Thyroid gland (tissue), 4 donors: ENCODE measurements at regions not wholly inside any gene's neighbourhood (a gene's known extent, or its start where the extent isn't known, plus 50 kb on each side); places are given as distances from the start of the nearest gene placed in this dataset.

Experiments used
- DNase-seq, 2 donors: peaks; one replicate each; pipeline ENCODE4 v3.0.0-alpha.2; 2019
- H3K27ac ChIP-seq, 3 donors: fragments of 200-600 bp; sonication (generic); 1 replicate in 2 of 3; 2 replicates in 1 of 3; pipeline ENCODE4 v1.5.1; 2016 to 2019; ENCODE audit warnings: mild to moderate bottlenecking in 1 of 3, moderate library complexity in 1 of 3
- H3K27me3 ChIP-seq: fragments of 200-600 bp; sonication (generic); one replicate; pipeline ENCODE4 v1.5.1; 2019
- H3K36me3 ChIP-seq, 2 donors: fragments of 200-600 bp; sonication (generic); one replicate each; pipeline ENCODE4 v1.5.1; 2016 to 2019
- H3K4me1 ChIP-seq, 2 donors: fragments of 200-600 bp; sonication (generic); one replicate each; pipeline ENCODE4 v1.5.1; 2017 to 2019
- H3K4me3 ChIP-seq, 3 donors: fragments of 200-600 bp; sonication (generic); replicated peaks in 1 of 3; 1 replicate in 2 of 3; 2 replicates in 1 of 3; pipeline ENCODE4 v1.5.1; 2016; ENCODE audit warnings: mild to moderate bottlenecking in 1 of 3
- H3K9me3 ChIP-seq: fragments of 200-600 bp; sonication (generic); one replicate; pipeline ENCODE4 v1.5.1; 2017
- POLR2A ChIP-seq, 2 donors: fragments of 450-650 bp; IDR thresholded peaks; one replicate each; pipeline ENCODE4 v1.6.1; 2017; ENCODE audit warnings: antibody characterized with exemption in 2 of 2, mild to moderate bottlenecking in 2 of 2, moderate library complexity in 1 of 2
- WGBS, 2 donors: methylation state at CpG; one replicate each; pipeline ENCODE4 v1.1.5; 2017; 5-methylcytosine and 5-hydroxymethylcytosine counted together
- intact Hi-C: fragments of 100-400 bp; cut with DNase I; formaldehyde crosslinking; loops from one replicate; pipeline ENCODE4 v1.15.1; 2023
- TF ChIP-seq, protein P1 (sequence below), 6 experiments: fragments of 200-600 bp in 3 of 6; fragments of 450-650 bp in 3 of 6; sonication (generic) in 3 of 6; IDR thresholded peaks; one replicate each; pipeline ENCODE4 v1.5.1; 2016 to 2019; ENCODE audit warnings: antibody characterized with exemption in 6 of 6, mild to moderate bottlenecking in 2 of 6, inconsistent platforms in 1 of 6, moderate library complexity in 1 of 6

GRCh38 chr10:123518765-123519164 lies 147.4 kb upstream of the GPR26 start:
- Histone ChIP-seq H3K27ac (no peak overlapping the region), H3K4me3 (no peak overlapping the region), H3K4me1 (no peaks in the 10 kb centered on the region), H3K9me3 (no peaks in the 10 kb centered on the region), H3K36me3 (no peaks in the 10 kb centered on the region), H3K27me3 (no peaks in the 10 kb centered on the region)
- TF ChIP-seq POLR2A (IDR thresholded peaks at IDR 0.05) = no peak
- TF ChIP-seq, protein P1, sequence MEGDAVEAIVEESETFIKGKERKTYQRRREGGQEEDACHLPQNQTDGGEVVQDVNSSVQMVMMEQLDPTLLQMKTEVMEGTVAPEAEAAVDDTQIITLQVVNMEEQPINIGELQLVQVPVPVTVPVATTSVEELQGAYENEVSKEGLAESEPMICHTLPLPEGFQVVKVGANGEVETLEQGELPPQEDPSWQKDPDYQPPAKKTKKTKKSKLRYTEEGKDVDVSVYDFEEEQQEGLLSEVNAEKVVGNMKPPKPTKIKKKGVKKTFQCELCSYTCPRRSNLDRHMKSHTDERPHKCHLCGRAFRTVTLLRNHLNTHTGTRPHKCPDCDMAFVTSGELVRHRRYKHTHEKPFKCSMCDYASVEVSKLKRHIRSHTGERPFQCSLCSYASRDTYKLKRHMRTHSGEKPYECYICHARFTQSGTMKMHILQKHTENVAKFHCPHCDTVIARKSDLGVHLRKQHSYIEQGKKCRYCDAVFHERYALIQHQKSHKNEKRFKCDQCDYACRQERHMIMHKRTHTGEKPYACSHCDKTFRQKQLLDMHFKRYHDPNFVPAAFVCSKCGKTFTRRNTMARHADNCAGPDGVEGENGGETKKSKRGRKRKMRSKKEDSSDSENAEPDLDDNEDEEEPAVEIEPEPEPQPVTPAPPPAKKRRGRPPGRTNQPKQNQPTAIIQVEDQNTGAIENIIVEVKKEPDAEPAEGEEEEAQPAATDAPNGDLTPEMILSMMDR (IDR thresholded peaks at IDR 0.05) = no peak
- intact Hi-C loops = no loop called here
- DNase-seq = no peak
- WGBS, 2 donors = 70 to 86% methylated on average over 1 of the region's 1 CpG

DNA sequence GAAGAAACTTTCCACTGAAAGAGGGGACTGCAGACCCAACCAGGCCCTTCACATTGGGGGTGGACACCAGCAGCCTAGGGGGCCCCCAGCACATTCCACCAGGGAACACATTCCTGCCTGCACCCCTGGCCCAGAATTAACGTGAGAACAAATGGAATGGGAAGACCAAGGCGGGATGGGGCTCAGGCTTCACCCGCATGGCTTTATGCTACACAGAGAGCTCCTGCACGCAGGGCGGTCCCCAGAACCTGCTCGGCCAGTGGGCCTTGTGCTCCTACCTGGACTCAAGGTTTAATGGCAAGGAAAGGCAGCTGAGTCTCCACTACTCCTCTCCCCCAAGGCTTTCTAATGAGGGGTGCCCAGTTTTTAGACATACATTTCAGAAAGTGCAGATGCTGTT lies 146.3 kb upstream of the GPR26 start:
- Histone ChIP-seq H3K27me3 (no peaks in the 10 kb centered on the region), H3K27ac (no peak overlapping the region), H3K4me3 (no peak overlapping the region), H3K36me3 (no peaks in the 10 kb centered on the region), H3K4me1 (no peaks in the 10 kb centered on the region), H3K9me3 (no peaks in the 10 kb centered on the region)
- TF ChIP-seq, protein P1 (IDR thresholded peaks at IDR 0.05) = no peak
- no peak for TF ChIP-seq POLR2A (IDR thresholded peaks at IDR 0.05)
- DNase-seq = no peak
- intact Hi-C loops = no loop called here
- WGBS, 2 donors = 59 to 83% methylated on average over 3 to 6 of the region's 6 CpGs

- DNase-seq = no peak
- 86% methylated on average over 3 of the region's 3 CpGs; no CpG with 5 or more reads in 1 of the 2 donors for whole genome bisulfite sequencing, 2 donors
- intact Hi-C loops = no loop called here
Observed at GRCh38 chr10:123521076-123521475, 145.1 kb upstream of the GPR26 start.

DNA sequence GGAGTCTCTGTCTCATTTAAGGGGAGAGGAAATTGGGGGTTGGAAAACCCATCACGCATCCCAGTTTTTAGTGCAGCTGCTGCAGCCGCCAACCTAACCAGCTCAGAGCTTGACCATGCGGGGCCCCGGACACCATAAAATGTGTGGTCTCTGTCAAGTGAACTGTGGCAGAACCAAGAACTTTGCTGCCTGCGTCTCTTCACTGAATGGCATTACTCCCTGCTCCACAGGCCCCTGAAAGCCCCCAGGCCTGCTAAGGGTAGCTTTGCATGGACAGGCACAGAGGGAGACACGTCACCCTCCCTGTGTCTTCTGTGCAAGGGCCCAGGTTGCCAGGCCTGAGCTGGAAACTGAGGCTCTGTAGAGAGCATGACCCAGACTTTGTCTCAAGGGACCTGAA lies 144.6 kb upstream of the GPR26 start:
- intact Hi-C loops = no loop called here
- 67 to 72% methylated on average over 4 to 6 of the region's 6 CpGs for WGBS, 2 donors
- TF ChIP-seq POLR2A (IDR thresholded peaks at IDR 0.05) = no peak
- TF ChIP-seq, protein P1 (IDR thresholded peaks at IDR 0.05) = no peak
- no peaks in the 10 kb centered on the region for H3K36me3 ChIP-seq
- no peaks in the 10 kb centered on the region for H3K9me3 ChIP-seq
- no peak overlapping the region for H3K4me3 ChIP-seq
- H3K27me3 ChIP-seq = no peaks in the 10 kb centered on the region
- no peak for DNase-seq
- no peaks in the 10 kb centered on the region for H3K4me1 ChIP-seq
- H3K27ac ChIP-seq = no peak overlapping the region

More at GRCh38 chr10:123521076-123521475, 145.1 kb upstream of the GPR26 start:
- Histone ChIP-seq H3K4me3 (no peak overlapping the region), H3K4me1 (no peaks in the 10 kb centered on the region), H3K27ac (no peak overlapping the region), H3K9me3 (no peaks in the 10 kb centered on the region), H3K36me3 (no peaks in the 10 kb centered on the region), H3K27me3 (no peaks in the 10 kb centered on the region)
- TF ChIP-seq, protein P1 (IDR thresholded peaks at IDR 0.05) = no peak
- no peak for TF ChIP-seq POLR2A (IDR thresholded peaks at IDR 0.05)

GRCh38 chr10:123522702-123523312 lies 143.3 kb upstream of the GPR26 start:
- no peaks in the 10 kb centered on the region for H3K36me3 ChIP-seq
- H3K27ac ChIP-seq = no peak overlapping the region
- WGBS, 2 donors = 82% methylated on average over 10 of the region's 10 CpGs
- no peaks in the 10 kb centered on the region for H3K4me1 ChIP-seq
- H3K9me3 ChIP-seq = no peaks in the 10 kb centered on the region
- no peak overlapping the region for H3K4me3 ChIP-seq
- intact Hi-C loops = no loop called here
- no peak for DNase-seq
- H3K27me3 ChIP-seq = no peaks in the 10 kb centered on the region
- no peak for TF ChIP-seq POLR2A (IDR thresholded peaks at IDR 0.05)
- TF ChIP-seq, protein P1 (IDR thresholded peaks at IDR 0.05) = no peak
